Choroid plexus epithelial cell (primary cell): ENCODE measurements at regions not wholly inside any gene's neighbourhood (a gene's known extent, or its start where the extent isn't known, plus 50 kb on each side); places are given as distances from the start of the nearest gene placed in this dataset.
"Not testable (repeated sequence)": the region's sequence is repeated elsewhere in the genome, so short reads cannot be mapped to it uniquely, and the experiment has no call there.

ENCODE experiments used
- DNase-seq: peaks from one replicate; pipeline ENCODE4 v3.0.0-alpha.2; 2010; ENCODE audit warnings: low read depth
- H3K4me3 ChIP-seq: 2 replicates; pipeline ENCODE4 v1.5.1; 2011; ENCODE audit warnings: low read depth, mild to moderate bottlenecking, control low read depth, low read length, moderate library complexity
- CTCF ChIP-seq: conservative IDR thresholded peaks from 2 replicates; pipeline ENCODE4 v1.5.1; 2011; ENCODE audit warnings: low read depth, mild to moderate bottlenecking, control low read depth, inconsistent platforms, low read length, moderate library complexity

GRCh38 chr20:47907951-47908350 is 122.7 kb upstream of the SULF2 start:
- not testable (repeated sequence) for DNase-seq, H3K4me3 ChIP-seq

GRCh38 chr20:47907031-47907675 is 121.9 kb upstream of the SULF2 start:
- no peak overlapping the region for H3K4me3 ChIP-seq
- TF ChIP-seq CTCF: no peak
- no peak for DNase-seq

GRCh38 chr20:47906348-47906660 is 121.0 kb upstream of the SULF2 start:
- TF ChIP-seq CTCF: no peak
- no peak overlapping the region for H3K4me3 ChIP-seq
- no peak for DNase-seq

- H3K4me3 ChIP-seq: no peak overlapping the region
- TF ChIP-seq CTCF: no peak
- no peak for DNase-seq
These were observed 120.5 kb upstream of the SULF2 start for GRCh38 chr20:47905628-47906347.

- not testable (repeated sequence) for H3K4me3 ChIP-seq, DNase-seq
These were observed 117.7 kb upstream of the SULF2 start for GRCh38 chr20:47903009-47903408.

GRCh38 chr20:47899313-47899712 is 114.0 kb upstream of the SULF2 start:
- not testable (repeated sequence) for DNase-seq, H3K4me3 ChIP-seq

GRCh38 chr20:47897461-47897860 is 112.2 kb upstream of the SULF2 start:
- no peak for TF ChIP-seq CTCF

GRCh38 chr20:47892681-47893080 is 107.4 kb upstream of the SULF2 start:
- not testable (repeated sequence) for DNase-seq, H3K4me3 ChIP-seq

More at GRCh38 chr20:47897461-47897860, 112.2 kb upstream of the SULF2 start:
- H3K4me3 ChIP-seq: no peak overlapping the region
- no peak for DNase-seq

- not testable (repeated sequence) for DNase-seq, H3K4me3 ChIP-seq
These were observed 105.4 kb upstream of the SULF2 start for GRCh38 chr20:47890708-47891107.

GRCh38 chr20:47889751-47890150 is 104.5 kb upstream of the SULF2 start:
- not testable (repeated sequence) for DNase-seq, H3K4me3 ChIP-seq
